H1 (cell line): ENCODE measurements at regions not wholly inside any gene's neighbourhood (a gene's known extent, or its start where the extent isn't known, plus 50 kb on each side); places are given as distances from the start of the nearest gene placed in this dataset.
A peak's percentile ranks its signal among the peaks of the same experiment; 100 is the strongest.

Experiments used
- CTCF ChIA-PET: fragments of 300-600 bp; sonication (Branson Sonifier 250); formaldehyde crosslinking; loops from one replicate; lab custom pipeline; 2021; ENCODE audit not compliant: partially characterized antibody; lab: Charles Lee
- POLR2A ChIA-PET: fragments of 300-600 bp; sonication (Branson Sonifier 250); formaldehyde crosslinking; loops from one replicate; lab custom pipeline; 2021; ENCODE audit warnings: inconsistent platforms; ENCODE audit not compliant: partially characterized antibody; lab: Charles Lee
- DNase-seq, 2 experiments: peaks; one replicate each; pipeline versions ENCODE4 v3.0.0 to v3.0.0-alpha.2; 2010 to 2022; ENCODE audit warnings: low spot score in 2 of 2, low read depth in 1 of 2, mixed read lengths in 1 of 2
- FAIRE-seq: peaks from 2 replicates; lab custom pipeline; 2011; peaks lifted over from hg19 to GRCh38; lab: Jason Lieb, UNC
- H2AFZ ChIP-seq: 2 replicates; pipeline ENCODE4 v1.8.1; 2012; ENCODE audit warnings: low read length, inconsistent platforms
- H2AK5ac ChIP-seq: 2 replicates; pipeline ENCODE4 v1.6.1; 2013; ENCODE audit warnings: low read depth, low read length
- H2BK120ac ChIP-seq: replicated peaks from 2 replicates; pipeline ENCODE3; 2013; ENCODE audit warnings: low read depth, low read length, inconsistent platforms
- H2BK12ac ChIP-seq: 2 replicates; pipeline ENCODE4 v1.6.1; 2013; ENCODE audit warnings: low read depth, low read length
- H2BK15ac ChIP-seq: 2 replicates; pipeline ENCODE4 v1.6.1; 2013; ENCODE audit warnings: low read length
- H2BK20ac ChIP-seq: 2 replicates; pipeline ENCODE4 v1.6.1; 2013; ENCODE audit warnings: low read length
- H2BK5ac ChIP-seq: 2 replicates; pipeline ENCODE4 v1.6.1; 2013; ENCODE audit warnings: low read depth, low read length
- H3K14ac ChIP-seq: 2 replicates; pipeline ENCODE4 v1.6.1; 2013; ENCODE audit warnings: inconsistent platforms; ENCODE audit not compliant: insufficient read length
- H3K18ac ChIP-seq: 2 replicates; pipeline ENCODE4 v1.6.1; 2013; ENCODE audit warnings: low read length; ENCODE audit errors: extremely low read depth
- H3K23ac ChIP-seq: 2 replicates; pipeline ENCODE4 v1.6.1; 2013; ENCODE audit warnings: inconsistent platforms; ENCODE audit not compliant: insufficient read length
- H3K23me2 ChIP-seq: 2 replicates; pipeline ENCODE4 v1.6.1; 2013; ENCODE audit warnings: low read depth, low read length
- H3K27ac ChIP-seq: 2 replicates; pipeline ENCODE4 v1.6.1; 2011; ENCODE audit warnings: low read depth, low read length, inconsistent platforms
- H3K27me3 ChIP-seq, 4 experiments: replicated peaks in 1 of 4; 1 replicate in 1 of 4; 2 replicates in 3 of 4; pipeline versions ENCODE4 v1.6.1 to v1.8.1; 2011 to 2013; ENCODE audit warnings: low read length in 3 of 4, mild to moderate bottlenecking in 3 of 4, inconsistent platforms in 2 of 4, mixed read lengths in 2 of 4, moderate library complexity in 1 of 4; ENCODE audit not compliant: control insufficient read depth in 3 of 4, insufficient read depth in 3 of 4; ENCODE audit errors: extremely low read depth in 1 of 4
- H3K36me3 ChIP-seq, 4 experiments: 2 replicates each; pipeline versions ENCODE4 v1.6.1 to v1.8.1; 2011 to 2013; ENCODE audit warnings: mild to moderate bottlenecking in 4 of 4, low read length in 3 of 4, moderate library complexity in 2 of 4, control low read depth in 1 of 4, inconsistent platforms in 1 of 4; ENCODE audit not compliant: insufficient read depth in 4 of 4, control insufficient read depth in 2 of 4
- H3K4ac ChIP-seq: replicated peaks from 2 replicates; pipeline ENCODE3; 2013; ENCODE audit warnings: low read length, low read depth, mixed read lengths, inconsistent platforms; ENCODE audit not compliant: insufficient read length
- H3K4me1 ChIP-seq, 4 experiments: replicated peaks in 1 of 4; 1 replicate in 1 of 4; 2 replicates in 3 of 4; pipeline versions ENCODE4 v1.6.1 to v1.8.1; 2011 to 2013; ENCODE audit warnings: low read length in 3 of 4, inconsistent platforms in 2 of 4, mixed read lengths in 1 of 4; ENCODE audit not compliant: insufficient read depth in 4 of 4, control insufficient read depth in 3 of 4
- H3K4me2 ChIP-seq, 2 experiments: 2 replicates each; pipeline versions ENCODE4 v1.6.1 to v1.8.1; 2011 to 2013; ENCODE audit warnings: low read depth in 2 of 2, low read length in 2 of 2, control low read depth in 1 of 2, inconsistent platforms in 1 of 2, mild to moderate bottlenecking in 1 of 2; ENCODE audit not compliant: insufficient read depth in 1 of 2
- H3K4me3 ChIP-seq, 4 experiments: fragments of 200-600, 300-600 bp in 1 of 4; sonication (generic), shearing (Covaris generic), sonication (Bioruptor Twin) in 1 of 4; 2 replicates each; pipeline versions ENCODE4 v1.5.1 to v1.8.1; 2011 to 2016; ENCODE audit warnings: low read length in 4 of 4, low read depth in 3 of 4, control low read depth in 2 of 4, inconsistent platforms in 2 of 4, mild to moderate bottlenecking in 2 of 4, mixed read lengths in 1 of 4, moderate library complexity in 1 of 4; ENCODE audit not compliant: insufficient read depth in 2 of 4; ENCODE audit errors: extremely low read depth in 1 of 4
- H3K56ac ChIP-seq: replicated peaks from 2 replicates; pipeline ENCODE3; 2013; ENCODE audit warnings: low read depth, mild to moderate bottlenecking, mixed read lengths, low read length, inconsistent platforms; ENCODE audit not compliant: insufficient read length
- H3K79me1 ChIP-seq: 2 replicates; pipeline ENCODE4 v1.6.1; 2013; ENCODE audit warnings: low read depth, low read length, control low read depth
- H3K79me2 ChIP-seq, 2 experiments: 2 replicates each; pipeline versions ENCODE4 v1.6.1 to v1.8.1; 2012 to 2013; ENCODE audit warnings: low read length in 2 of 2, mild to moderate bottlenecking in 2 of 2, inconsistent platforms in 1 of 2; ENCODE audit not compliant: insufficient read depth in 2 of 2, control insufficient read depth in 1 of 2
- H3K9ac ChIP-seq, 4 experiments: replicated peaks in 1 of 4; 1 replicate in 1 of 4; 2 replicates in 3 of 4; pipeline versions ENCODE4 v1.6.1 to v1.8.1; 2011 to 2013; ENCODE audit warnings: low read depth in 3 of 4, low read length in 3 of 4, control low read depth in 2 of 4, mild to moderate bottlenecking in 2 of 4, moderate library complexity in 2 of 4, inconsistent platforms in 1 of 4; ENCODE audit errors: extremely low read depth in 1 of 4
- H3K9me3 ChIP-seq, 2 experiments: 2 replicates each; pipeline versions ENCODE4 v1.6.1 to v1.8.1; 2012 to 2013; ENCODE audit warnings: mild to moderate bottlenecking in 2 of 2, moderate library complexity in 2 of 2, control low read depth in 1 of 2, inconsistent platforms in 1 of 2, low read depth in 1 of 2, low read length in 1 of 2, mixed read lengths in 1 of 2; ENCODE audit not compliant: insufficient read depth in 2 of 2
- H4K20me1 ChIP-seq, 2 experiments: replicated peaks in 1 of 2; 2 replicates each; pipeline versions ENCODE3 to v1.8.1; 2011 to 2013; ENCODE audit warnings: inconsistent platforms in 2 of 2, low read length in 2 of 2, mild to moderate bottlenecking in 1 of 2; ENCODE audit not compliant: insufficient read depth in 2 of 2, control insufficient read depth in 1 of 2
- H4K5ac ChIP-seq: 2 replicates; pipeline ENCODE4 v1.6.1; 2013; ENCODE audit warnings: low read length, low read depth, mixed read lengths, inconsistent platforms; ENCODE audit not compliant: insufficient read length
- H4K8ac ChIP-seq: 2 replicates; pipeline ENCODE4 v1.8.0; 2013; ENCODE audit warnings: mild to moderate bottlenecking, moderate library complexity, low read length, inconsistent platforms; ENCODE audit not compliant: insufficient read depth; ENCODE audit errors: extremely low read depth
- H4K91ac ChIP-seq: replicated peaks from 2 replicates; pipeline ENCODE3; 2013; ENCODE audit warnings: low read length, mixed read lengths, inconsistent platforms; ENCODE audit not compliant: insufficient read length
- CBX8 ChIP-seq: fragments of 300-800, 300-1000 bp; sonication (generic); IDR thresholded peaks from 2 replicates; pipeline ENCODE4 v1.7.1; 2016; ENCODE audit warnings: low read depth, low read length, borderline replicate concordance
- CEBPB ChIP-seq: IDR thresholded peaks from 2 replicates; pipeline ENCODE4 v1.6.1; 2012; ENCODE audit warnings: low read depth, low read length
- CREB1 ChIP-seq: IDR thresholded peaks from 2 replicates; pipeline ENCODE4 v1.6.1; 2012; ENCODE audit warnings: inconsistent platforms
- E2F6 ChIP-seq: IDR thresholded peaks from 2 replicates; pipeline ENCODE4 v1.6.1; 2012; ENCODE audit warnings: inconsistent platforms
- EZH2 ChIP-seq: fragments of 200-600 bp; sonication (generic); IDR thresholded peaks from 2 replicates; pipeline ENCODE4 v1.7.1; 2012; ENCODE audit warnings: low read depth, mild to moderate bottlenecking, moderate library complexity, low read length, inconsistent platforms; ENCODE audit not compliant: severe bottlenecking
- GTF2F1 ChIP-seq: IDR thresholded peaks from 2 replicates; pipeline ENCODE4 v1.6.1; 2012; ENCODE audit warnings: low read depth, low read length, improper control_type of control experiment, borderline replicate concordance
- HDAC2 ChIP-seq, 2 experiments: fragments of 300-600 bp in 1 of 2; sonication (generic) in 1 of 2; IDR thresholded peaks; 2 replicates each; pipeline ENCODE4 v1.6.1; 2011 to 2012; ENCODE audit warnings: low read depth in 2 of 2, low read length in 2 of 2, mild to moderate bottlenecking in 2 of 2, moderate library complexity in 2 of 2, borderline replicate concordance in 1 of 2, inconsistent platforms in 1 of 2
- RXRA ChIP-seq: IDR thresholded peaks from 2 replicates; pipeline ENCODE4 v1.6.1; 2011; ENCODE audit warnings: low read depth, mild to moderate bottlenecking, low read length, moderate library complexity; ENCODE audit not compliant: insufficient read depth
- SIX5 ChIP-seq: IDR thresholded peaks from 2 replicates; pipeline ENCODE4 v1.6.1; 2011; ENCODE audit warnings: mild to moderate bottlenecking, low read depth, low read length
- WGBS, 2 experiments: shearing (Covaris generic) in 1 of 2; methylation state at CpG; one replicate each; pipeline versions ENCODE4 v1.1.6 to v1.1.7; 2013 to 2015; ENCODE audit warnings: low lambda C conversion rate in 2 of 2, mixed read lengths in 2 of 2, inconsistent platforms in 1 of 2, low coverage in 1 of 2, missing lambda C conversion rate in 1 of 2; ENCODE audit not compliant: insufficient replicate concordance in 2 of 2, insufficient coverage in 1 of 2, insufficient read length in 1 of 2; ENCODE audit errors: extremely low coverage in 1 of 2, missing lambda C conversion rate in 1 of 2; 5-methylcytosine and 5-hydroxymethylcytosine counted together

- Histone ChIP-seq H3K4ac (no peak overlapping the region), H4K91ac (no peak overlapping the region), H2AFZ (0 out of 2 replicates have a peak overlapping the region, but pooled peaks have one; percentile 34), H3K79me1 (no peaks in the 10 kb centered on the region), H2BK5ac (no peak overlapping the region), H3K23ac (no peak overlapping the region), H4K20me1 (no peaks in the 10 kb centered on the region), H3K4me2 (no peak overlapping the region), H3K27me3 (no peaks in the 10 kb centered on the region), H3K14ac (no peak overlapping the region), H3K9ac (no peak overlapping the region), H2BK20ac (no peak overlapping the region), H3K4me3 (no peak overlapping the region), H3K36me3 (no peaks in the 10 kb centered on the region), H3K56ac (no peak overlapping the region), H3K9me3 (no peaks in the 10 kb centered on the region), H4K5ac (no peak overlapping the region), H3K18ac (no peak overlapping the region), H2AK5ac (no peak overlapping the region), H2BK15ac (no peak overlapping the region), H4K8ac (no peak overlapping the region), H2BK12ac (no peak overlapping the region), H3K27ac (no peak overlapping the region)
- DNase-seq: no peak
- CTCF ChIA-PET: no interaction called here
- POLR2A ChIA-PET: no interaction called here
- WGBS, 2 experiments: 93% methylated on average over 5 of the region's 5 CpGs; no CpG with 5 or more reads in 1 of the 2 experiments
- TF ChIP-seq CBX8 (no peak), RXRA (no peak), GTF2F1 (no peak), CEBPB (no peak), EZH2 (no peak), E2F6 (no peak), HDAC2 (IDR thresholded peaks at IDR 0.05; ENCODE audit: borderline replicate concordance in 1 of 2, low read depth in 2 of 2, low read length in 2 of 2) (no peak), SIX5 (no peak), CREB1 (no peak)
- TF ChIP-seq, all 59 proteins: peak for 0
- no peak overlapping the region for H2BK120ac ChIP-seq
- no peak for FAIRE-seq
- no peaks in the 10 kb centered on the region for H3K79me2 ChIP-seq
- no peaks in the 10 kb centered on the region for H3K4me1 ChIP-seq
- no peaks in the 10 kb centered on the region for H3K23me2 ChIP-seq
Measured at GRCh38 chr7:13067036-13067435, 379.6 kb downstream of the ARL4A start.
